Mesodermal cell (in vitro differentiated cells): ENCODE measurements at regions not wholly inside any gene's neighbourhood (a gene's known extent, or its start where the extent isn't known, plus 50 kb on each side); places are given as distances from the start of the nearest gene placed in this dataset.

Experiments used
- H3K27ac ChIP-seq: 2 replicates; pipeline ENCODE4 v1.7.0; 2013; ENCODE audit warnings: mild to moderate bottlenecking, low read depth, low read length, moderate library complexity; ENCODE audit not compliant: severe bottlenecking
- H3K36me3 ChIP-seq: 2 replicates; pipeline ENCODE4 v1.7.1; 2013; ENCODE audit warnings: mild to moderate bottlenecking, low read length, moderate library complexity; ENCODE audit not compliant: control insufficient read depth, insufficient read depth
- H3K4me1 ChIP-seq: one replicate; pipeline ENCODE4 v1.7.1; 2013; ENCODE audit warnings: mild to moderate bottlenecking, low read length; ENCODE audit not compliant: insufficient read depth, control insufficient read depth, poor library complexity, severe bottlenecking
- H3K4me3 ChIP-seq: 2 replicates; pipeline ENCODE4 v1.7.0; 2013; ENCODE audit warnings: low read length, control low read depth, mild to moderate bottlenecking; ENCODE audit not compliant: insufficient read depth, poor library complexity, severe bottlenecking; ENCODE audit errors: extremely low read depth
- H3K9me3 ChIP-seq: 2 replicates; pipeline ENCODE4 v1.7.1; 2013; ENCODE audit warnings: mild to moderate bottlenecking, low read length, moderate library complexity; ENCODE audit not compliant: control insufficient read depth
- WGBS, 2 experiments: methylation state at CpG; one replicate each; pipeline ENCODE4 v1.1.5; 2013; ENCODE audit warnings: missing lambda C conversion rate in 2 of 2; ENCODE audit not compliant: insufficient coverage in 2 of 2; 5-methylcytosine and 5-hydroxymethylcytosine counted together

GRCh38 chr10:56537984-56538383 lies 176.9 kb upstream of the ZWINT start:
- H3K9me3 ChIP-seq, result no peaks in the 10 kb centered on the region
- peaks cover 6% of the 10 kb centered on the region for H3K4me1 ChIP-seq
- H3K27ac ChIP-seq, result peak overlapping the region; percentile 75
- H3K4me3 ChIP-seq, result no peak overlapping the region
- 80% methylated on average over 1 of the region's 4 CpGs; no CpG with 5 or more reads in 1 of the 2 experiments for WGBS, 2 experiments
- H3K36me3 ChIP-seq, result no peaks in the 10 kb centered on the region

GRCh38 chr10:56522166-56522565 lies 161.1 kb upstream of the ZWINT start:
- Histone ChIP-seq H3K27ac (no peak overlapping the region), H3K9me3 (no peaks in the 10 kb centered on the region), H3K4me1 (no peaks in the 10 kb centered on the region), H3K4me3 (no peak overlapping the region), H3K36me3 (no peaks in the 10 kb centered on the region)
- WGBS, 2 experiments, result no CpG with 5 or more reads among the region's 3 CpGs

GRCh38 chr10:56508562-56508961 lies 147.5 kb upstream of the ZWINT start:
- Histone ChIP-seq H3K36me3 (no peaks in the 10 kb centered on the region), H3K4me3 (no peak overlapping the region), H3K4me1 (no peaks in the 10 kb centered on the region), H3K27ac (no peak overlapping the region), H3K9me3 (no peaks in the 10 kb centered on the region)
- 90 to 93% methylated on average over 3 of the region's 3 CpGs for WGBS, 2 experiments

- 83 to 87% methylated on average over 1 to 2 of the region's 3 CpGs for WGBS, 2 experiments
- no peaks in the 10 kb centered on the region for H3K9me3 ChIP-seq
- no peak overlapping the region for H3K4me3 ChIP-seq
- no peak overlapping the region for H3K27ac ChIP-seq
- no peaks in the 10 kb centered on the region for H3K36me3 ChIP-seq
- H3K4me1 ChIP-seq, result no peaks in the 10 kb centered on the region
Observed at GRCh38 chr10:56507033-56507432, 146.0 kb upstream of the ZWINT start.

GRCh38 chr10:56505555-56505954 lies 144.5 kb upstream of the ZWINT start:
- H3K4me3 ChIP-seq, result no peak overlapping the region
- H3K4me1 ChIP-seq, result no peaks in the 10 kb centered on the region
- no peaks in the 10 kb centered on the region for H3K9me3 ChIP-seq
- WGBS, 2 experiments, result 78 to 100% methylated on average over 1 of the region's 3 CpGs
- no peaks in the 10 kb centered on the region for H3K36me3 ChIP-seq
- no peak overlapping the region for H3K27ac ChIP-seq

GRCh38 chr10:56496186-56496486 lies 135.1 kb upstream of the ZWINT start:
- WGBS, 2 experiments, result no CpG with 5 or more reads among the region's 2 CpGs
- Histone ChIP-seq H3K9me3 (no peaks in the 10 kb centered on the region), H3K4me3 (no peak overlapping the region), H3K27ac (no peak overlapping the region), H3K4me1 (no peaks in the 10 kb centered on the region), H3K36me3 (no peaks in the 10 kb centered on the region)

GRCh38 chr10:56487746-56488145 lies 126.7 kb upstream of the ZWINT start:
- Histone ChIP-seq H3K4me3 (no peak overlapping the region), H3K9me3 (no peaks in the 10 kb centered on the region)
- 100% methylated on average over 2 to 3 of the region's 3 CpGs for WGBS, 2 experiments

GRCh38 chr10:56481521-56482091 lies 120.5 kb upstream of the ZWINT start:
- Histone ChIP-seq H3K9me3 (no peaks in the 10 kb centered on the region), H3K27ac (no peak overlapping the region), H3K36me3 (no peaks in the 10 kb centered on the region), H3K4me1 (no peaks in the 10 kb centered on the region), H3K4me3 (no peak overlapping the region)
- 67 to 81% methylated on average over 1 to 2 of the region's 3 CpGs for WGBS, 2 experiments

More at GRCh38 chr10:56487746-56488145, 126.7 kb upstream of the ZWINT start:
- Histone ChIP-seq H3K36me3 (no peaks in the 10 kb centered on the region), H3K27ac (no peak overlapping the region), H3K4me1 (no peaks in the 10 kb centered on the region)

GRCh38 chr10:56472978-56473377 lies 111.9 kb upstream of the ZWINT start:
- Histone ChIP-seq H3K36me3 (no peaks in the 10 kb centered on the region), H3K4me3 (no peak overlapping the region), H3K9me3 (no peaks in the 10 kb centered on the region), H3K4me1 (no peaks in the 10 kb centered on the region), H3K27ac (no peak overlapping the region)
- 100% methylated on average over 1 of the region's 2 CpGs; no CpG with 5 or more reads in 1 of the 2 experiments for WGBS, 2 experiments

- no CpG with 5 or more reads among the region's 1 CpG for WGBS, 2 experiments
- Histone ChIP-seq H3K27ac (no peak overlapping the region), H3K4me3 (no peak overlapping the region), H3K4me1 (no peaks in the 10 kb centered on the region), H3K9me3 (no peaks in the 10 kb centered on the region), H3K36me3 (no peaks in the 10 kb centered on the region)
Observed at GRCh38 chr10:56470701-56471100, 109.6 kb upstream of the ZWINT start.

GRCh38 chr10:56469482-56469881 lies 108.4 kb upstream of the ZWINT start:
- Histone ChIP-seq H3K4me3 (no peak overlapping the region), H3K4me1 (no peaks in the 10 kb centered on the region), H3K27ac (no peak overlapping the region), H3K36me3 (no peaks in the 10 kb centered on the region), H3K9me3 (no peaks in the 10 kb centered on the region)
